Common myeloid progenitor, CD34-positive (primary cell): ENCODE measurements at regions not wholly inside any gene's neighbourhood (a gene's known extent, or its start where the extent isn't known, plus 50 kb on each side); places are given as distances from the start of the nearest gene placed in this dataset.
"Not testable (repeated sequence)": the region's sequence is repeated elsewhere in the genome, so short reads cannot be mapped to it uniquely, and the experiment has no call there.

Source experiments
- CTCF ChIA-PET: fragments of 350-600 bp; sonication (Branson Sonifier 250); formaldehyde crosslinking; loops from one replicate; lab custom pipeline; 2021; ENCODE audit warnings: antibody characterized with exemption; lab: Charles Lee
- POLR2A ChIA-PET: fragments of 350-600 bp; sonication (Branson Sonifier 250); formaldehyde crosslinking; loops from one replicate; lab custom pipeline; 2021; ENCODE audit warnings: antibody characterized with exemption; lab: Charles Lee
- DNase-seq, 3 donors: peaks; one replicate each; pipeline versions ENCODE4 v3.0.0 to v3.0.0-alpha.2; 2013
- H3K27ac ChIP-seq, 2 experiments: 1 replicate in 1 of 2; 2 replicates in 1 of 2; pipeline ENCODE4 v1.7.0; 2013; ENCODE audit warnings: inconsistent platforms in 2 of 2, low read length in 2 of 2, mild to moderate bottlenecking in 2 of 2, low read depth in 1 of 2, moderate library complexity in 1 of 2; ENCODE audit not compliant: severe bottlenecking in 2 of 2, insufficient read depth in 1 of 2, poor library complexity in 1 of 2
- H3K27me3 ChIP-seq, 5 experiments: replicated peaks in 2 of 5; 1 replicate in 3 of 5; 2 replicates in 2 of 5; pipeline versions ENCODE4 v1.6.1 to v1.7.0; 2013; ENCODE audit warnings: low read length in 4 of 5, mild to moderate bottlenecking in 2 of 5, moderate library complexity in 2 of 5, inconsistent platforms in 1 of 5; ENCODE audit not compliant: insufficient read depth in 5 of 5, control insufficient read depth in 4 of 5
- H3K36me3 ChIP-seq, 4 experiments: 1 replicate in 2 of 4; 2 replicates in 2 of 4; pipeline versions ENCODE4 v1.6.1 to v1.7.0; 2013; ENCODE audit warnings: low read length in 3 of 4, control low read depth in 1 of 4, mild to moderate bottlenecking in 1 of 4; ENCODE audit not compliant: control insufficient read depth in 4 of 4, insufficient read depth in 4 of 4
- H3K4me1 ChIP-seq, 4 experiments: 1 replicate in 3 of 4; 2 replicates in 1 of 4; pipeline versions ENCODE4 v1.6.1 to v1.7.1; 2013; ENCODE audit warnings: low read length in 3 of 4, mild to moderate bottlenecking in 3 of 4, control low read depth in 1 of 4, inconsistent platforms in 1 of 4, moderate library complexity in 1 of 4; ENCODE audit not compliant: control insufficient read depth in 4 of 4, insufficient read depth in 4 of 4; ENCODE audit errors: control extremely low read depth in 1 of 4
- H3K4me3 ChIP-seq, 7 experiments: 1 replicate in 4 of 7; 2 replicates in 3 of 7; pipeline versions ENCODE4 v1.5.1 to v1.7.0; 2013; ENCODE audit warnings: mild to moderate bottlenecking in 7 of 7, low read length in 6 of 7, moderate library complexity in 6 of 7, inconsistent platforms in 2 of 7, low read depth in 2 of 7, control low read depth in 1 of 7; ENCODE audit not compliant: insufficient read depth in 4 of 7, control insufficient read depth in 1 of 7; ENCODE audit errors: extremely low read depth in 1 of 7
- H3K9me3 ChIP-seq, 5 experiments: 1 replicate in 4 of 5; 2 replicates in 1 of 5; pipeline versions ENCODE4 v1.6.1 to v1.7.1; 2013; ENCODE audit warnings: low read length in 4 of 5, mild to moderate bottlenecking in 2 of 5, inconsistent platforms in 1 of 5, low read depth in 1 of 5, moderate library complexity in 1 of 5; ENCODE audit not compliant: control insufficient read depth in 4 of 5, insufficient read depth in 2 of 5; ENCODE audit errors: control extremely low read depth in 1 of 5
- WGBS: methylation state at CpG from one replicate; pipeline ENCODE4 v1.1.5; 2013; ENCODE audit not compliant: insufficient coverage; 5-methylcytosine and 5-hydroxymethylcytosine counted together

- WGBS = 85% methylated on average over 20 of the region's 27 CpGs
- no peaks in the 10 kb centered on the region for H3K36me3 ChIP-seq
- POLR2A ChIA-PET = no interaction called here
- DNase-seq = no peak
- H3K27me3 ChIP-seq = peaks cover 0 to 3% (median 0%) of the 10 kb centered on the region in 5 experiments
- H3K4me1 ChIP-seq = no peaks in the 10 kb centered on the region
- peaks cover 0 to 16% (median 0%) of the 10 kb centered on the region in 5 experiments for H3K9me3 ChIP-seq
- no peak overlapping the region for H3K27ac ChIP-seq
- CTCF ChIA-PET = no interaction called here
- H3K4me3 ChIP-seq = no peak overlapping the region
Measured at GRCh38 chr7:156504687-156505545, 135.7 kb upstream of the RNF32 start.

- ChIA-PET CTCF (no interaction called here), POLR2A (no interaction called here)
- no peaks in the 10 kb centered on the region for H3K36me3 ChIP-seq
- H3K4me3 ChIP-seq = no peak overlapping the region
- H3K9me3 ChIP-seq = peaks cover 0 to 10% (median 0%) of the 10 kb centered on the region in 5 experiments
- WGBS = 92% methylated on average over 16 of the region's 17 CpGs
- no peak for DNase-seq
- H3K27me3 ChIP-seq = peaks cover 0 to 3% (median 0%) of the 10 kb centered on the region in 5 experiments
- no peak overlapping the region for H3K27ac ChIP-seq
- H3K4me1 ChIP-seq = no peaks in the 10 kb centered on the region
Measured at GRCh38 chr7:156504006-156504405, 136.6 kb upstream of the RNF32 start.

GRCh38 chr7:156503196-156503595 lies 137.4 kb upstream of the RNF32 start:
- Histone ChIP-seq H3K27ac (no peak overlapping the region), H3K4me1 (no peaks in the 10 kb centered on the region), H3K9me3 (peaks cover 0 to 9% (median 0%) of the 10 kb centered on the region in 5 experiments), H3K27me3 (peaks cover 0 to 3% (median 0%) of the 10 kb centered on the region in 5 experiments), H3K36me3 (no peaks in the 10 kb centered on the region), H3K4me3 (no peak overlapping the region)
- ChIA-PET CTCF (no interaction called here), POLR2A (no interaction called here)
- WGBS = 88% methylated on average over 4 of the region's 7 CpGs
- DNase-seq = no peak

- no CpG with 5 or more reads among the region's 1 CpG for WGBS
- H3K4me1 ChIP-seq, H3K4me3 ChIP-seq, H3K36me3 ChIP-seq, H3K9me3 ChIP-seq, DNase-seq, CTCF ChIA-PET, H3K27me3 ChIP-seq, POLR2A ChIA-PET, H3K27ac ChIP-seq: not testable (repeated sequence)
Measured at GRCh38 chr7:156501815-156502214, 138.8 kb upstream of the RNF32 start.

GRCh38 chr7:156499247-156499881 lies 141.2 kb upstream of the RNF32 start:
- Histone ChIP-seq H3K9me3 (no peaks in the 10 kb centered on the region), H3K4me3 (no peak overlapping the region), H3K27ac (no peak overlapping the region), H3K4me1 (no peaks in the 10 kb centered on the region), H3K27me3 (peaks cover 0 to 7% (median 1%) of the 10 kb centered on the region in 5 experiments), H3K36me3 (no peaks in the 10 kb centered on the region)
- WGBS = 73% methylated on average over 11 of the region's 12 CpGs
- ChIA-PET POLR2A (no interaction called here), CTCF (no interaction called here)
- DNase-seq = no peak

- ChIA-PET POLR2A (no interaction called here), CTCF (no interaction called here)
- WGBS = 90% methylated on average over 13 of the region's 17 CpGs
- Histone ChIP-seq H3K27ac (no peak overlapping the region), H3K4me3 (no peak overlapping the region), H3K9me3 (no peaks in the 10 kb centered on the region), H3K4me1 (no peaks in the 10 kb centered on the region), H3K27me3 (peaks cover 0 to 10% (median 3%) of the 10 kb centered on the region in 5 experiments), H3K36me3 (no peaks in the 10 kb centered on the region)
- DNase-seq = no peak
Measured at GRCh38 chr7:156497776-156498509, 142.6 kb upstream of the RNF32 start.
